A549 (cell line): ENCODE measurements at regions not wholly inside any gene's neighbourhood (a gene's known extent, or its start where the extent isn't known, plus 50 kb on each side); places are given as distances from the start of the nearest gene placed in this dataset.

Experiments
- ATAC-seq, 2 experiments: fragments of 200-7000 bp in 1 of 2; fragments of >200 bp in 1 of 2; cut with Nextera tagmentation in 1 of 2; cut with Tn5 transposase in 1 of 2; 3 replicates each; pipeline versions ENCODE4 v1.8.0 to v1.9.1; 2018 to 2020; ENCODE audit warnings: mild to moderate bottlenecking in 1 of 2, moderate library complexity in 1 of 2
- CTCF ChIA-PET: fragments of 300-600 bp; sonication (Branson Sonifier 250); formaldehyde crosslinking; extraction: SDS; loops from one replicate; lab custom pipeline; 2021; ENCODE audit warnings: antibody characterized with exemption, inconsistent platforms; lab: Yijun Ruan, JAX
- POLR2A ChIA-PET: fragments of 350-600 bp; formaldehyde crosslinking; extraction: SDS; loops from one replicate; lab custom pipeline; 2021; ENCODE audit warnings: antibody characterized with exemption, inconsistent platforms; lab: Yijun Ruan, JAX
- DNase-seq, 2 experiments: peaks; one replicate each; pipeline versions ENCODE4 v3.0.0 to v3.0.0-alpha.2; 2011 to 2016; ENCODE audit warnings: low read depth in 1 of 2, low spot score in 1 of 2
- FAIRE-seq: peaks from 2 replicates; lab custom pipeline; 2011; peaks lifted over from hg19 to GRCh38; lab: Jason Lieb, UNC
- H3K27ac ChIP-seq, 2 experiments: fragments of >200 bp; sonication (Bioruptor Twin); formaldehyde crosslinking; 3 replicates each; pipeline ENCODE4 v1.5.1; 2016 to 2017
- H3K4me1 ChIP-seq: fragments of >200 bp; sonication (Bioruptor Twin); formaldehyde crosslinking; 3 replicates; pipeline ENCODE4 v1.6.1; 2016
- H3K4me2 ChIP-seq: fragments of >200 bp; sonication (Bioruptor Twin); formaldehyde crosslinking; 3 replicates; pipeline ENCODE4 v1.6.1; 2016
- H3K4me3 ChIP-seq: fragments of >200 bp; sonication (Bioruptor Twin); formaldehyde crosslinking; 3 replicates; pipeline ENCODE4 v1.5.1; 2016
- H3K9me3 ChIP-seq: fragments of >200 bp; sonication (Bioruptor Twin); formaldehyde crosslinking; 3 replicates; pipeline ENCODE4 v1.6.1; 2016
- CHD2 ChIP-seq: fragments of 150-350 bp; IDR thresholded peaks from 2 replicates; pipeline ENCODE4 v1.6.1; 2014; ENCODE audit warnings: low read length; ENCODE audit not compliant: partially characterized antibody
- EP300 ChIP-seq, 2 experiments: fragments of >200 bp; sonication (Bioruptor Twin); formaldehyde crosslinking; IDR thresholded peaks; 2 replicates in 1 of 2; 3 replicates in 1 of 2; pipeline ENCODE4 v1.6.1; 2016 to 2017
- FOXS1 ChIP-seq: fragments of 250-450 bp; sonication (Bioruptor Pico); IDR thresholded peaks from 2 replicates; pipeline ENCODE4 v1.5.0; 2020; ENCODE audit warnings: mild to moderate bottlenecking, moderate library complexity
- HEYL ChIP-seq: fragments of 250-450 bp; sonication (Bioruptor Pico); IDR thresholded peaks from 2 replicates; pipeline ENCODE4 v1.8.0; 2021; ENCODE audit warnings: mild to moderate bottlenecking, moderate library complexity
- HOXA7 ChIP-seq: fragments of 250-450 bp; sonication (Bioruptor Pico); IDR thresholded peaks from 2 replicates; pipeline ENCODE4 v1.5.0; 2020; ENCODE audit warnings: mild to moderate bottlenecking, moderate library complexity
- PHF8 ChIP-seq: fragments of 200-600 bp; sonication (generic); IDR thresholded peaks from 2 replicates; pipeline ENCODE4 v1.6.1; 2016; ENCODE audit warnings: low read depth, mild to moderate bottlenecking, antibody characterized with exemption, moderate library complexity, borderline replicate concordance
- RCOR1 ChIP-seq: fragments of 150-350 bp; IDR thresholded peaks from 2 replicates; pipeline ENCODE4 v1.6.1; 2014; ENCODE audit warnings: antibody characterized with exemption, low read length, low read depth
- RNF2 ChIP-seq: fragments of 200-600 bp; sonication (generic); IDR thresholded peaks from 2 replicates; pipeline ENCODE4 v1.6.1; 2016; ENCODE audit warnings: low read depth, mild to moderate bottlenecking, antibody characterized with exemption, moderate library complexity, borderline replicate concordance
- TP53 ChIP-seq: fragments of 250-450 bp; sonication (Bioruptor Pico); IDR thresholded peaks from 2 replicates; pipeline ENCODE4 v1.5.0; 2021; ENCODE audit warnings: mild to moderate bottlenecking, moderate library complexity
- WGBS: methylation state at CpG from one replicate; pipeline ENCODE4 v1.1.6; 2017; ENCODE audit errors: missing lambda C conversion rate; 5-methylcytosine and 5-hydroxymethylcytosine counted together
- TF ChIP-seq, protein P1 (sequence below): fragments of >200 bp; sonication (Bioruptor Twin); formaldehyde crosslinking; IDR thresholded peaks from 3 replicates; pipeline ENCODE4 v1.5.1; 2016
- TF ChIP-seq, protein P2 (sequence below): fragments of 250-450 bp; sonication (Bioruptor Pico); IDR thresholded peaks from 2 replicates; pipeline ENCODE4 v1.5.0; 2020; ENCODE audit warnings: low read depth, mild to moderate bottlenecking, moderate library complexity
- TF ChIP-seq, protein P3 (sequence below): fragments of >200 bp; sonication (Bioruptor Twin); formaldehyde crosslinking; IDR thresholded peaks from 3 replicates; pipeline ENCODE4 v1.6.1; 2016
- TF ChIP-seq, protein P4 (sequence below): fragments of 450-650 bp; IDR thresholded peaks from 2 replicates; pipeline ENCODE4 v1.6.1; 2014; ENCODE audit warnings: antibody characterized with exemption
- TF ChIP-seq, protein P5 (sequence below): fragments of 150-350 bp; IDR thresholded peaks from 2 replicates; pipeline ENCODE4 v1.6.1; 2014; ENCODE audit warnings: low read depth, mild to moderate bottlenecking, low read length

DNA sequence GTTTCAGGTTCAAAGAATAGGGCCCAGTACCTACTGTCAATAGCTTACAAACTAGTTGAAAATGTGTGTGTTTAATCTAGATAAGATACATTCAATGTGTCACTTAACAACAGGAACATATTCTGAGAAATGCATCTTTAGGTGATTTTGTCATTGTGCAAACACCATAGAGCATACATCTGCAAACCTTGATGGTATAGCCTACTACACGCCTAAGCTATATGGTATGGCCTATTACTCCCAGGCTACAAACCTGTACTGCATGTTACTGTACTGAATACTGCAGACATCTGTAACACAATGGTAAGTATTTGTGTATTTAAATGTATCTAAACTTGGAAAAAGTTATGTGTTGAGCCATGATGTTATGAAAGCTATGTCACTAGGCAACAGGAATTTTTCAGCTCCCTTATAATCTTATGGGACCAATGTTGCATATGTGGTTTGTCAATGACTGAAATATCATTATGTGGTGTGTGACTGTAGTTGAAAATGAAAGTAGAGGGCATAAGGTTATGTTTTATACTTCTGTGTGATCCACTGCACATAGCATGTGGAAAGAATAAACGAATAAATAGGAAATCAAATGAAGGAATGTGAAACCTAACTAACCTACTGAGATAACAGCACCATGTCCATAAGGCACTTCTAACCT, 129.0 kb upstream of the CAMK1G start:
- TF ChIP-seq, protein P1, sequence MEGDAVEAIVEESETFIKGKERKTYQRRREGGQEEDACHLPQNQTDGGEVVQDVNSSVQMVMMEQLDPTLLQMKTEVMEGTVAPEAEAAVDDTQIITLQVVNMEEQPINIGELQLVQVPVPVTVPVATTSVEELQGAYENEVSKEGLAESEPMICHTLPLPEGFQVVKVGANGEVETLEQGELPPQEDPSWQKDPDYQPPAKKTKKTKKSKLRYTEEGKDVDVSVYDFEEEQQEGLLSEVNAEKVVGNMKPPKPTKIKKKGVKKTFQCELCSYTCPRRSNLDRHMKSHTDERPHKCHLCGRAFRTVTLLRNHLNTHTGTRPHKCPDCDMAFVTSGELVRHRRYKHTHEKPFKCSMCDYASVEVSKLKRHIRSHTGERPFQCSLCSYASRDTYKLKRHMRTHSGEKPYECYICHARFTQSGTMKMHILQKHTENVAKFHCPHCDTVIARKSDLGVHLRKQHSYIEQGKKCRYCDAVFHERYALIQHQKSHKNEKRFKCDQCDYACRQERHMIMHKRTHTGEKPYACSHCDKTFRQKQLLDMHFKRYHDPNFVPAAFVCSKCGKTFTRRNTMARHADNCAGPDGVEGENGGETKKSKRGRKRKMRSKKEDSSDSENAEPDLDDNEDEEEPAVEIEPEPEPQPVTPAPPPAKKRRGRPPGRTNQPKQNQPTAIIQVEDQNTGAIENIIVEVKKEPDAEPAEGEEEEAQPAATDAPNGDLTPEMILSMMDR = no peak
- TF ChIP-seq EP300 (IDR thresholded peaks at IDR 0.05) (no peak), CHD2 (no peak), TP53 (CRISPR knock-in tag) (no peak)
- TF ChIP-seq, protein P2, sequence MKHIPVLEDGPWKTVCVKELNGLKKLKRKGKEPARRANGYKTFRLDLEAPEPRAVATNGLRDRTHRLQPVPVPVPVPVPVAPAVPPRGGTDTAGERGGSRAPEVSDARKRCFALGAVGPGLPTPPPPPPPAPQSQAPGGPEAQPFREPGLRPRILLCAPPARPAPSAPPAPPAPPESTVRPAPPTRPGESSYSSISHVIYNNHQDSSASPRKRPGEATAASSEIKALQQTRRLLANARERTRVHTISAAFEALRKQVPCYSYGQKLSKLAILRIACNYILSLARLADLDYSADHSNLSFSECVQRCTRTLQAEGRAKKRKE (CRISPR knock-in tag) = no peak
- TF ChIP-seq, protein P3, sequence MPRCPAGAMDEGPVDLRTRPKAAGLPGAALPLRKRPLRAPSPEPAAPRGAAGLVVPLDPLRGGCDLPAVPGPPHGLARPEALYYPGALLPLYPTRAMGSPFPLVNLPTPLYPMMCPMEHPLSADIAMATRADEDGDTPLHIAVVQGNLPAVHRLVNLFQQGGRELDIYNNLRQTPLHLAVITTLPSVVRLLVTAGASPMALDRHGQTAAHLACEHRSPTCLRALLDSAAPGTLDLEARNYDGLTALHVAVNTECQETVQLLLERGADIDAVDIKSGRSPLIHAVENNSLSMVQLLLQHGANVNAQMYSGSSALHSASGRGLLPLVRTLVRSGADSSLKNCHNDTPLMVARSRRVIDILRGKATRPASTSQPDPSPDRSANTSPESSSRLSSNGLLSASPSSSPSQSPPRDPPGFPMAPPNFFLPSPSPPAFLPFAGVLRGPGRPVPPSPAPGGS = no peak
- H3K4me3 ChIP-seq = no peak overlapping the region
- H3K27ac ChIP-seq = no peak overlapping the region
- DNase-seq (no peak), ATAC-seq (no peak), FAIRE-seq (no peak)
- H3K4me2 ChIP-seq = no peak overlapping the region
- WGBS = 28% methylated on average over 2 of the region's 2 CpGs
- no peaks in the 10 kb centered on the region for H3K9me3 ChIP-seq
- CTCF ChIA-PET = interaction anchor here (1.4 kb wide), 1 partner anchor 11 kb away, joined by 3 read pairs; no protein-coding TSS in a partner anchor
- POLR2A ChIA-PET = no interaction called here
- no peaks in the 10 kb centered on the region for H3K4me1 ChIP-seq

DNA sequence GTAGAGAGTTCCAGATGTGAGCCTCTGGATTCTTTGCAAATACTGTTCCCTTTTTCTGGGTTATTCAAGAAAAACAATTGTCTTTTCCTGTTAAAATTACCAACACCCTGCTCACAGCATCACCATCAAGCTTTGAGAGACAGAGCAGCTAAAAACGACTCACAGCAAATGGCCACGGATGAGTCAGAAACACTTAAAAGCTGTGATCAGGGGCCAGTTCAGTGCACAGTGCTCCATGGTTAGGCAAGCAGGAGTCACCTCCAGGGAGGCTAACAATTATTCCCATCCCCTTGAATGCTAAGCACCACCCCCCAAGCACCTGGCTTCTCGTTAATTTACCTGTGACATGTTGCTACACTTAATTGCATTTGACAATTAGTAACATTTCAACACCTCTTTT, 128.4 kb upstream of the CAMK1G start:
- no peak for TF ChIP-seq PHF8
- TF ChIP-seq RCOR1 = no peak
- TF ChIP-seq RNF2 = no peak
- TF ChIP-seq HEYL (CRISPR knock-in tag) = no peak
- TF ChIP-seq FOXS1 (CRISPR knock-in tag) = no peak
- TF ChIP-seq EP300 (IDR thresholded peaks at IDR 0.05) = no peak
- TF ChIP-seq, protein P3 = no peak
- TF ChIP-seq, protein P4, sequence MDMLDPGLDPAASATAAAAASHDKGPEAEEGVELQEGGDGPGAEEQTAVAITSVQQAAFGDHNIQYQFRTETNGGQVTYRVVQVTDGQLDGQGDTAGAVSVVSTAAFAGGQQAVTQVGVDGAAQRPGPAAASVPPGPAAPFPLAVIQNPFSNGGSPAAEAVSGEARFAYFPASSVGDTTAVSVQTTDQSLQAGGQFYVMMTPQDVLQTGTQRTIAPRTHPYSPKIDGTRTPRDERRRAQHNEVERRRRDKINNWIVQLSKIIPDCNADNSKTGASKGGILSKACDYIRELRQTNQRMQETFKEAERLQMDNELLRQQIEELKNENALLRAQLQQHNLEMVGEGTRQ = no peak
- TF ChIP-seq, protein P5, sequence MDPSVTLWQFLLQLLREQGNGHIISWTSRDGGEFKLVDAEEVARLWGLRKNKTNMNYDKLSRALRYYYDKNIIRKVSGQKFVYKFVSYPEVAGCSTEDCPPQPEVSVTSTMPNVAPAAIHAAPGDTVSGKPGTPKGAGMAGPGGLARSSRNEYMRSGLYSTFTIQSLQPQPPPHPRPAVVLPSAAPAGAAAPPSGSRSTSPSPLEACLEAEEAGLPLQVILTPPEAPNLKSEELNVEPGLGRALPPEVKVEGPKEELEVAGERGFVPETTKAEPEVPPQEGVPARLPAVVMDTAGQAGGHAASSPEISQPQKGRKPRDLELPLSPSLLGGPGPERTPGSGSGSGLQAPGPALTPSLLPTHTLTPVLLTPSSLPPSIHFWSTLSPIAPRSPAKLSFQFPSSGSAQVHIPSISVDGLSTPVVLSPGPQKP = no peak
- no peak for TF ChIP-seq HOXA7
- DNase-seq (no peak), FAIRE-seq (no peak), ATAC-seq (no peak)
- POLR2A ChIA-PET = no interaction called here
- Histone ChIP-seq H3K4me3 (no peak overlapping the region), H3K9me3 (peaks cover under 1% of the 10 kb centered on the region; the same call in 1 of the 3 replicates), H3K27ac (no peak overlapping the region), H3K4me2 (no peak overlapping the region), H3K4me1 (no peaks in the 10 kb centered on the region)
- CTCF ChIA-PET = interaction anchor here (1.4 kb wide), 2 partner anchors 10 kb away, joined by 3 read pairs; no protein-coding TSS in a partner anchor
- WGBS = 27% methylated on average over 3 of the region's 3 CpGs
